ENCODE measurements at regions not wholly inside any gene's neighbourhood (a gene's known extent, or its start where the extent isn't known, plus 50 kb on each side); places are given as distances from the start of the nearest gene placed in this dataset.

DNA sequence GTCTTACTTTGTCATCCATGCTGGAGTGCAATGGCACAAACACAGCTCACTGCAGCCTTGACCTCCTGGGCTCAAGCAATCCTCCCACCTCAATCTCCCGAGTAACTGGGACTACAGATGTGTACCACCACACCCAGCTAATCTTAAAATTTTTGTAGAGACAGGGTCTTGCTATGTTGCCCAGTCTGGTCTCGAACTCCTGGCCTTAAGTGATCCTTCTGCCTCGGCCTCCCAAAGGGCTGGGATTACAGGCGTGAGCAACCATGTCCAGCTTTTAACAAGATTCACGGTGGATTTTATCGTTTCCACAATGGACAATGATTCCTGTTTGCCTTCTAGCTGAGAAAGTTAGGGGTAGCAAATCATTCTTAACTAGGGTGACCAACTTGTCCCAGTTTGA lies 165.9 kb downstream of the ZNF608 start:
- Histone ChIP-seq H3K4me3 (replicated peaks in 1 of 3; ENCODE audit: insufficient read depth in 1 of 3, low read depth in 2 of 3, low read length in 3 of 3) (peak overlapping the region in 2 of 3 experiments; percentile 48 to 51; a peak in 4 of 6 replicates), H4K20me1 (ENCODE audit: insufficient read depth, low read length) (no peaks in the 10 kb centered on the region), H3K4me1 (ENCODE audit: insufficient read depth, low read length) (peaks cover 78% of the 10 kb centered on the region), H2AFZ (ENCODE audit: low read length) (no peak overlapping the region), H3K4me2 (ENCODE audit: low read depth, low read length) (peak overlapping the region; percentile 72), H3K27ac (ENCODE audit: extremely low read length, insufficient read depth, low read length) (peak overlapping the region; percentile 87), H3K9ac (ENCODE audit: insufficient read depth, low read depth, low read length) (peak overlapping the region; percentile 55), H3K36me3 (replicated peaks in 1 of 2; ENCODE audit: control insufficient read depth in 1 of 2, insufficient read depth in 2 of 2, low read length in 2 of 2) (no peaks in the 10 kb centered on the region), H3K79me2 (ENCODE audit: insufficient read depth, low read length) (no peaks in the 10 kb centered on the region), H3K27me3 (ENCODE audit: control insufficient read depth in 1 of 2, insufficient read depth in 2 of 2, low read length in 2 of 2) (no peaks in the 10 kb centered on the region), H3K9me3 (ENCODE audit: low read length) (no peaks in the 10 kb centered on the region)
- TF ChIP-seq POGZ (CRISPR knock-in tag; IDR thresholded peaks at IDR 0.05) (0 out of 2 replicates have a peak, but pooled peaks have one; percentile 5), PHF5A (CRISPR knock-in tag; IDR thresholded peaks at IDR 0.05; ENCODE audit: low read depth, unreplicated experiment) (no peak), ZNF567 (CRISPR knock-in tag; IDR thresholded peaks at IDR 0.05; ENCODE audit: borderline replicate concordance) (peak; percentile 46; the same call in 1 of the 2 replicates), ZNF710 (CRISPR knock-in tag; IDR thresholded peaks at IDR 0.05; ENCODE audit: borderline replicate concordance) (no peak), TARDBP (CRISPR knock-in tag; IDR thresholded peaks at IDR 0.05) (no peak), ZNF121 (CRISPR knock-in tag; IDR thresholded peaks at IDR 0.05) (peak; percentile 92), ZSCAN21 (CRISPR knock-in tag; IDR thresholded peaks at IDR 0.05; ENCODE audit: borderline replicate concordance) (no peak), ATF1 (CRISPR knock-in tag; IDR thresholded peaks at IDR 0.05) (no peak)
- TF ChIP-seq, protein P1, sequence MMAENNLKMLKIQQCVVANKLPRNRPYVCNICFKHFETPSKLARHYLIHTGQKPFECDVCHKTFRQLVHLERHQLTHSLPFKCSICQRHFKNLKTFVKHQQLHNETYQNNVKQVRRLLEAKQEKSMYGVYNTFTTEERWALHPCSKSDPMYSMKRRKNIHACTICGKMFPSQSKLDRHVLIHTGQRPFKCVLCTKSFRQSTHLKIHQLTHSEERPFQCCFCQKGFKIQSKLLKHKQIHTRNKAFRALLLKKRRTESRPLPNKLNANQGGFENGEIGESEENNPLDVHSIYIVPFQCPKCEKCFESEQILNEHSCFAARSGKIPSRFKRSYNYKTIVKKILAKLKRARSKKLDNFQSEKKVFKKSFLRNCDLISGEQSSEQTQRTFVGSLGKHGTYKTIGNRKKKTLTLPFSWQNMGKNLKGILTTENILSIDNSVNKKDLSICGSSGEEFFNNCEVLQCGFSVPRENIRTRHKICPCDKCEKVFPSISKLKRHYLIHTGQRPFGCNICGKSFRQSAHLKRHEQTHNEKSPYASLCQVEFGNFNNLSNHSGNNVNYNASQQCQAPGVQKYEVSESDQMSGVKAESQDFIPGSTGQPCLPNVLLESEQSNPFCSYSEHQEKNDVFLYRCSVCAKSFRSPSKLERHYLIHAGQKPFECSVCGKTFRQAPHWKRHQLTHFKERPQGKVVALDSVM (CRISPR knock-in tag; IDR thresholded peaks at IDR 0.05) = peak; percentile 59; the same call in 1 of the 2 replicates
- no TSS peak for BruUV-seq (replicated peaks)
- no peak for ATAC-seq
- intact Hi-C loops (cut with micrococcal nuclease; ENCODE audit: unreplicated experiment) = loop anchor here (5.0 kb wide), 2 partner anchors 53 to 327 kb away; no protein-coding TSS in a partner anchor
- in situ Hi-C loops (cut with HindIII; ENCODE audit: extremely low pct_ligation_motif_present, low pct_unique_long_range_greater_than_20kb) = loop anchor here (5.0 kb wide), 1 partner anchor 82 kb away; no protein-coding TSS in a partner anchor
- FAIRE-seq = no peak
- 76% methylated on average over 6 of the region's 6 CpGs for WGBS (ENCODE audit: low lambda C conversion rate)
- ChIA-PET CTCF (ENCODE audit: low intra/inter-chr PET ratio, low total read pairs) (no interaction called here), POLR2A (interaction anchor here (1.0 to 1.5 kb wide), 6 partner anchors 10 to 168 kb away, joined by 4 to 8 read pairs (median 4); no protein-coding TSS in a partner anchor)
- DNase-seq (ENCODE audit: low spot score) = no peak
